Caco-2 (cell line): ENCODE measurements at regions not wholly inside any gene's neighbourhood (a gene's known extent, or its start where the extent isn't known, plus 50 kb on each side); places are given as distances from the start of the nearest gene placed in this dataset.

ENCODE experiments used
- BruUV-seq: library from RNA; stranded (reverse); fragments of 400-500 nt; replicated peaks from 2 replicates; lab custom pipeline; 2021; lab: Mats Ljungman, UMichigan
- CTCF ChIA-PET: fragments of 300-600 bp; sonication (Branson Sonifier 250); formaldehyde crosslinking; loops from one replicate; lab custom pipeline; 2022; ENCODE audit warnings: antibody characterized with exemption; lab: Charles Lee
- POLR2A ChIA-PET: fragments of 300-600 bp; sonication (Branson Sonifier 250); formaldehyde crosslinking; loops from one replicate; lab custom pipeline; 2022; ENCODE audit warnings: antibody characterized with exemption; lab: Charles Lee
- DNase-seq, 2 experiments: peaks; one replicate each; pipeline versions ENCODE4 v3.0.0 to v3.0.0-alpha.2; 2020 to 2022
- H3K27me3 ChIP-seq: replicated peaks from 2 replicates; pipeline ENCODE4 v1.6.0; 2011; ENCODE audit warnings: low read length; ENCODE audit not compliant: control insufficient read depth, insufficient read depth
- H3K36me3 ChIP-seq: 2 replicates; pipeline ENCODE4 v1.5.1; 2011; ENCODE audit warnings: low read length; ENCODE audit not compliant: control insufficient read depth, insufficient read depth
- H3K4me1 ChIP-seq: fragments of 250-450 bp; sonication (Bioruptor Pico); 2 replicates; pipeline ENCODE4 v1.5.1; 2020; ENCODE audit warnings: mild to moderate bottlenecking
- H3K4me3 ChIP-seq: 2 replicates; pipeline ENCODE4 v1.5.1; 2011; ENCODE audit warnings: low read depth, mild to moderate bottlenecking, control low read depth, low read length
- H3K9me3 ChIP-seq: fragments of 250-450 bp; sonication (Bioruptor Pico); 2 replicates; pipeline ENCODE4 v1.5.1; 2020; ENCODE audit warnings: mild to moderate bottlenecking, moderate library complexity
- H3K27ac Mint-ChIP-seq: one replicate; pipeline ENCODE4 v1.8.0; 2022; ENCODE audit warnings: mixed read lengths; ENCODE audit not compliant: unreplicated experiment
- H3K27me3 Mint-ChIP-seq: one replicate; pipeline ENCODE4 v1.8.0; 2022; ENCODE audit warnings: mixed read lengths; ENCODE audit not compliant: insufficient read depth, unreplicated experiment
- H3K36me3 Mint-ChIP-seq: one replicate; pipeline ENCODE4 v1.8.0; 2022; ENCODE audit warnings: mild to moderate bottlenecking, mixed read lengths; ENCODE audit not compliant: insufficient read depth, unreplicated experiment
- H3K4me1 Mint-ChIP-seq: one replicate; pipeline ENCODE4 v1.8.0; 2022; ENCODE audit warnings: low read depth, mixed read lengths; ENCODE audit not compliant: unreplicated experiment
- H3K4me3 Mint-ChIP-seq: one replicate; pipeline ENCODE4 v1.8.0; 2022; ENCODE audit warnings: mild to moderate bottlenecking, moderate library complexity, mixed read lengths; ENCODE audit not compliant: unreplicated experiment
- H3K9me3 Mint-ChIP-seq: one replicate; pipeline ENCODE4 v1.8.0; 2022; ENCODE audit warnings: mixed read lengths; ENCODE audit not compliant: unreplicated experiment
- CTCF ChIP-seq, 2 experiments: fragments of 200-600 bp in 1 of 2; IDR thresholded peaks; 1 replicate in 1 of 2; 2 replicates in 1 of 2; pipeline versions ENCODE4 v1.5.1 to v1.8.0; 2011 to 2022; ENCODE audit warnings: antibody characterized with exemption in 1 of 2, control low read depth in 1 of 2, inconsistent platforms in 1 of 2, low read depth in 1 of 2, low read length in 1 of 2, mild to moderate bottlenecking in 1 of 2, moderate library complexity in 1 of 2; ENCODE audit not compliant: insufficient read depth in 1 of 2, severe bottlenecking in 1 of 2, unreplicated experiment in 1 of 2
- intact Hi-C: fragments of 100-400 bp; cut with micrococcal nuclease; formaldehyde crosslinking; loops from one replicate; pipeline ENCODE4 v1.10.0; 2022; ENCODE audit not compliant: unreplicated experiment

DNA sequence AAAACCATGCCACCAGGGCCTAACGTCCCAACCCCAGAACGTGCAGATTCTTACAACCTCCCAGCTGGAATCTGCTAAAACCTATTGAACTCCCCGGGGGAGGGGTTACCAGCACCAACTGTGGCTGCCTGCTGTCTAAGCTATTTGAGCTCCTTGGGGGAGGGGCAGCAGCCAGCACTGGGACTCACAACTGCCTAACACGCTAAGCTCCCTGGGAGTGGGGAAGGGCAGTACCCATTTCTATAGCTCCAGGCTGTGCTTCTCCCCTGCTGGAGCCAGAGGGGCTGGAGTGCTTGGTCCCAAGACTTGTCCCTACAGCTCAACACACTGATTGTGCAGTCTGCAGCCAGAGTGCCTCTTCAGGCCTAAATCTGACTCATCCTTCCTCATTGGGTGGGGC, 459.8 kb upstream of the FGF16 start:
- intact Hi-C loops: no loop called here
- Histone ChIP-seq H3K4me1 (no peaks in the 10 kb centered on the region), H3K4me3 (no peak overlapping the region), H3K27me3 (no peaks in the 10 kb centered on the region), H3K36me3 (no peaks in the 10 kb centered on the region; the same call in 1 of the 2 replicates), H3K9me3 (no peaks in the 10 kb centered on the region)
- Mint-ChIP-seq H3K4me1 (no peaks in the 10 kb centered on the region), H3K36me3 (no peaks in the 10 kb centered on the region), H3K27ac (no peak overlapping the region), H3K4me3 (no peak overlapping the region), H3K27me3 (no peaks in the 10 kb centered on the region), H3K9me3 (peaks cover 31% of the 10 kb centered on the region)
- no peak for TF ChIP-seq CTCF (IDR thresholded peaks at IDR 0.05; ENCODE audit: insufficient read depth in 1 of 2, low read depth in 1 of 2, low read length in 1 of 2, severe bottlenecking in 1 of 2, unreplicated experiment in 1 of 2)
- POLR2A ChIA-PET: no interaction called here
- CTCF ChIA-PET: no interaction called here
- BruUV-seq: no TSS peak
- DNase-seq: no peak

DNA sequence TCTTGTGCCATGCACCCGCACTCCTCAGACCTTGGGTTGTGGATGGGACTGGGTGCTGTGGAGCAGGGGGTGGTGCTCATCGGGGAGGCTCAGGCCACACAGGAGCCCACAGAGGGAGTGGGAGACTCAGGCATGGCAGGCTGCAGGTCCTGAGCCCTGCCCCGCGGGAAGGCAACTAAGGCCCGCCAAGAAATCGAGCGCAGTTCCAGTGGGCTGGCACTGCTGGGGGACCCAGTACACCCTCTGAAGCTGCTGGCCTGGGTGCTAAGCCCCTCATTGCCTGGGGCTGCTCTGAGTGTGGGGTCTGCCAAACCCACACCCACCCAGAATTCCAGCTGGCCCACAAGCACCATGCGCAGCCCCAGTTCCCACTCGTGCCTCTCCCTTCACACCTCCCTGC, 450.5 kb upstream of the FGF16 start:
- POLR2A ChIA-PET: no interaction called here
- intact Hi-C loops: no loop called here

GRCh38 chrX:77003530-77003929, 443.7 kb upstream of the FGF16 start:
- no peak for TF ChIP-seq CTCF (IDR thresholded peaks at IDR 0.05; ENCODE audit: insufficient read depth in 1 of 2, low read depth in 1 of 2, low read length in 1 of 2, severe bottlenecking in 1 of 2, unreplicated experiment in 1 of 2)
- peaks cover 7% of the 10 kb centered on the region for H3K27me3 Mint-ChIP-seq

More for the DNA sequence above, 450.5 kb upstream of the FGF16 start:
- no peak for DNase-seq
- no peak for TF ChIP-seq CTCF (IDR thresholded peaks at IDR 0.05; ENCODE audit: insufficient read depth in 1 of 2, low read depth in 1 of 2, low read length in 1 of 2, severe bottlenecking in 1 of 2, unreplicated experiment in 1 of 2)
- no peaks in the 10 kb centered on the region for H3K36me3 ChIP-seq
- no peaks in the 10 kb centered on the region for H3K27me3 Mint-ChIP-seq
- no TSS peak for BruUV-seq
- no peak overlapping the region for H3K4me3 Mint-ChIP-seq
- no peak overlapping the region for H3K27ac Mint-ChIP-seq
- H3K4me3 ChIP-seq: no peak overlapping the region
- H3K9me3 Mint-ChIP-seq: peaks cover 12% of the 10 kb centered on the region
- no peaks in the 10 kb centered on the region for H3K4me1 Mint-ChIP-seq
- no peaks in the 10 kb centered on the region for H3K36me3 Mint-ChIP-seq
- CTCF ChIA-PET: no interaction called here
- H3K27me3 ChIP-seq: no peaks in the 10 kb centered on the region
- no peaks in the 10 kb centered on the region for H3K4me1 ChIP-seq
- H3K9me3 ChIP-seq: no peaks in the 10 kb centered on the region

More at GRCh38 chrX:77003530-77003929, 443.7 kb upstream of the FGF16 start:
- Histone ChIP-seq H3K27me3 (no peaks in the 10 kb centered on the region), H3K36me3 (no peaks in the 10 kb centered on the region), H3K4me1 (no peaks in the 10 kb centered on the region), H3K4me3 (no peak overlapping the region), H3K9me3 (no peaks in the 10 kb centered on the region)
- POLR2A ChIA-PET: no interaction called here
- DNase-seq: no peak
- Mint-ChIP-seq H3K4me1 (no peaks in the 10 kb centered on the region), H3K4me3 (no peak overlapping the region), H3K27ac (no peak overlapping the region), H3K36me3 (no peaks in the 10 kb centered on the region), H3K9me3 (no peaks in the 10 kb centered on the region)
- intact Hi-C loops: no loop called here
- no TSS peak for BruUV-seq
- CTCF ChIA-PET: no interaction called here
